ENCODE measurements at regions not wholly inside any gene's neighbourhood (a gene's known extent, or its start where the extent isn't known, plus 50 kb on each side); places are given as distances from the start of the nearest gene placed in this dataset.

- no peak for DNase-seq
These were observed 182.4 kb upstream of the CCND2 start for GRCh38 chr12:4091016-4091743.

DNA sequence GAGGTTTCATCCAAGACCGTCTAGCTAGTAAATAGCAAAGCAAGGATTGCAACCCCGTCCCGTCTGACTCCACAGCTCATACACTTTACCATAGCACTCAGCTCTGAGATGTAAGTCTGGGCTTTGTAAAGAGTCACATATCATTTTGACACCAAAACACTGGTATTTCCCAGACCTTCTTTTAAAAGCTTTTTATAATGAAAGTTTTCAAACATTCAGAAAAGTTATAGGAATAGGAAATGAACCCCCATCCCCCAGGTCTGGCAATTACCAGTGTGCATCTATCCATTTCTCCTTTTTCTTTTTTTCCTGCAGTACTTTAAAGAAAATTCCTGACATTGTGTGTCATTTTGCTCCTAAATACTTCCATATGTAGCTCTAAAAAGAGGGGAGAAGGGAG, 183.6 kb upstream of the CCND2 start:
- no peak for DNase-seq

- DNase-seq: no peak
These were observed 184.4 kb upstream of the CCND2 start for GRCh38 chr12:4089121-4089606.

GRCh38 chr12:4088451-4088850, 185.1 kb upstream of the CCND2 start:
- no peak for DNase-seq

DNA sequence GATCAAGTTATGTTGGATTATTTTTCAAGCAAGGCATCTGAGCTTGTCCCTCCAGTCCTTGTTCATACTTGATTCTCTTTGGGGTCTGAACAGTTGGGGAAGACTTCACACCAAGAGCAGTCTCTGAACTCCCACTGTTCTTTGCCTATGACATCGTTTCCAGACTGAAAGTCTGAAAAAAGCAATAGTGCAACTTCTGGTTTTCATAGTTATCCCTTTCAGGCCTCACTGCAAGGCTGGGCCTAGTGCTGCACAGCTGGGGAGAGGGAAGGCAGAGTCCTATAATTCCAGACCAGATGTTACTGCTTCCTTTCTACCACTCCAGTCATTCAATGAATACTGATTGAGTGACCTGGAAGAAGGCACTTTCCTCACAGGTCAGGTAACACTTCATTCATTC, 187.1 kb upstream of the CCND2 start:
- DNase-seq: no peak

DNA sequence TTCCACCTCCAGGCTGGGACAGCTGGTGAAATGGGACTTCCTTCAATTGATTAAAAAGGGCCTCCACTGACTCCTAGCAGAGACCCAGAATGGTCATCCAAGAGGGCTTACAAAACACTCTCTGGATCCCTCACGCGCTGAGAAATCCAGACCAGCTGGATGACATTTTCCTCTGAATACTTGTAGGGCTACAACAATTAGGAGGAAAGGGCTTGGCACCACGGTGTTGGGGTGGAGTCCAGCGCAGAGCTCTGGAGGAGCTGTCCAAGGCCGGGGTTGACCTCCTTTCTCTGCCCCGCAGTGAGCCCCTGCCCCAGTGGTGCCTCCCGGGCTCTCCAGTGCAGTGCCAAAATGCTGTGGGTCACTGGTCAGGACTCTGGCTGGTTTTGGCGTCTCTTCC, 189.0 kb upstream of the CCND2 start:
- DNase-seq: no peak

DNA sequence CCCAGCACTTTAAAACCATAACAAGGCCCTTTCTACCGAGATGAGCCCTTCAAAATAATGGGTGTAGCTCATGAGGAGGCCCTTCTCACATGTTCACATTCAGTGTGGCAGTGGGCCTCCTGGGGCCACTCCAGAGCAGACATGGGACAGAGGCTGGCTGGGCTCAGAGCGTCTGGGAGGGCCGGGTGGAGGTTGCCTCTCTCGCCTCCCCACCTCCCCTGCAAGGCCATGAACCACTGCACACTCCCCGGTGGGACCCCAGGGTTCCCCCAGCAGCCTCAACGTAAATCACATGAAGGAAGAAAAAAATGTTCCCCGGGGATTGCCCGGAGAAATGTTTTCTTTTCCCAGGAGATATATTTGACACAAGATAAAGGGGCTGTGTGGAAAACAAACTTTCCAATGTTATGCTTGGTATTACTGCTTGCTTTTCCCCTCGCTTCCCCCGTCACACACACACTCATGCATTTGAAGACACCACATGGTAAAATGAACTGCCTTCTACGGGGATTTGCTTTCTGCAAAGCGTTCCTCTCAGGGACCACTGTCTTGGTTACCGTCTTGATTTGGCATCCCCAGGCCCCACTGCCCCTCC, 190.7 kb upstream of the CCND2 start:
- no peak for DNase-seq

GRCh38 chr12:4080213-4080612, 193.3 kb upstream of the CCND2 start:
- no peak for DNase-seq

DNA sequence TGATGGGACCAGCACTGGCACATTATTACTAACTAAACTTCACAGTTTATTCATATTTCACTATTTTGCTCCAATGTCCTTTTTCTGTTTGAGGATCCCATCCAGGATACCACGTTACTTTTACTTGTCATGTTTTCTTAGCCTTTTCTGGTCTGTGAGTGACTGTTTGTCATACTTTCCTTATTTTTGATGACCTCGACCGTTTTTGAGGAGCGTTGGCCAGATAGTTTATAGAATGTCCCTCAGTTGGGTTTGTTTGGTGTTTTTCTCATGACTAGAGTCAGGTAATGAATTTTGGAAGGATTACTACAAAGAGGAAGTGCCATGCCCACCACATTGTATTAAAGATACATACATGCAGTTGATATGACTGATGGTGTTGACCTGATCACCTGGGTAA, 199.4 kb upstream of the CCND2 start:
- no peak for DNase-seq

DNA sequence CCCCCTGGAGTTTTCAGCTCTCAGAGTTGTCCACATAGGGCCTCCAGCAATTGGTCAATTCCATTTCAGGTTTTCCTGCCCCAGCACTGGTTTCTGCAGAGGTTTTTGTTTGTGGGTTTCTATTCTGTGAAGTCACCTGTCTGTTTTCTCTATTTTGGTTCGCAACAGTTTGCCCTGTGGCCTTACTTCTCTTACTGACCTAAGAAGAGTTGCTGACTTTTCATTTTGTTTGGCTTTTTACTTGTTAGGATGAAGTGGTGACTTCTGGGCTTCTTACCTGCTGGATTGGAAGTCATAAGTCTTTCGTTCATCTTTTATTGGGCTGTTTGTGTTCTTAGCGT, 196.4 kb upstream of the PARP11 start:
- no peak for DNase-seq

- no peak for DNase-seq
These were observed 195.9 kb upstream of the PARP11 start for GRCh38 chr12:4068981-4069669.

GRCh38 chr12:4064008-4064407, 190.8 kb upstream of the PARP11 start:
- no peak for DNase-seq

DNA sequence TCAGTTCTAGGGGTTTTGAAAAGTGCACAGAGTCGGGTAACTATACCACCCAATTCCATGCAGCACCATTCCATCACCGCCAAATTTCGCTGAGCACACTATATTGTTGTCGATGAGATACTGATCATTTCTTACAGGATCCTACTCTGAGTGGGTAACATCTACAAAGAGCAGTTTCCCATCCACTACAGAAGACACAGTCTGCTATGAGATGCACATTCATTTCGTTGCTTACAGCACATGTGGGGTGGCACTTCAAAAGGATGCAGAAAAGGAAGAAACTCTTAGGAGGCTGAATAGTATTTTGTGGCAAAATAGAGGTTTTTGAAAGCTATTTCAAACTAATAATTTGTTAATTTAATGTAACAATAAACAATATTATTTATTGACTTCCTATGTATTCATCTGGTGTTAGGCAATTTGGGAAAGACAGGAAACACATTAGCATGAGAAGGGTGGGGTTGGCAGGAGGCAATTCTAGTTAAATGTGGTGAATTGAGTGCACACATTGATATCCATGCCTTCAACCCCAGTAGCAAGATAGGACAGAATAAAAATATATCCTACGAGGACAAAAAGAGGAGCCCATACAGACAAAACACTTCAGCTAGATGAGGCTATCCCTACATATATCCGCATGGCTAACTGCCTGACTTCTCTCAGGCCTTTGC, 186.8 kb upstream of the PARP11 start:
- DNase-seq: no peak

GRCh38 chr12:4056910-4057845, 184.0 kb upstream of the PARP11 start:
- DNase-seq: no peak

DNA sequence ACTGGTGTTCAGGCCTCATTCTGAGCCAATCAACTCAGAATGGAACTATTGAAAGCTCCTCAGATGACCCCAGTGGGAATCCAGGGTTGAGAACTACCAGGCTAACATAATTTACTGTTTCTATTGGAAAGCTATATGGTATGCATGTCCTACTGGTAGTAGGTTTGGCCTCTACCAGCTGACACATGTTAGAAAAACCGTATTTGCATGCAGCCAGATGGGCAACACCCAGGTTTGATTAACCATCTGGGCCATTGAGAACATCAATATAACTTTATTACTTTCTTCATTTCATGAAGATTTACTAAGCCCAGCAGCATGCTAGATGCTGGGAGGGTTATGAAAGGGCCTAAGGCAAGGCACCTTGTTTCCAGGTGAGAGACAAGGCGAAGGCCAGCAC, 181.4 kb upstream of the PARP11 start:
- DNase-seq: no peak

DNA sequence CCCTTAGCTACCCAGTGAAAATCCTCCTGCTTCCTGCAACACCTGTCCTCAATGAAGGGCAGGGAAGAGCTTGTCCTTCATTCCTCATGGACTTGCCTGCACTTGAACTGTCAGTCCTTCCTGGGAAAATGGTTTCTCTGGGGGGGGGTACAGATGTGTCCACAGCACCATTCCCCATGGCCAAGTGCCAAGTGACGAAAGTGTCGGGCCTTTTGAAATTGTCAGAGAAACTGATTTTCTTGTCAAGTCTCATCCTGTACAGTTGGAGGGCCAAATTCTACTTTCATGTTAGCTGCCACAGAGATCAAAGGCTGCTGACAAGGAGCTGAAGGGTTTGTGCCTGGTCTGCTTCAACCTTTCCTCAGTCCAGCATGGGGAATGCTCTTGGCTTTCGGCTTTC, 179.5 kb upstream of the PARP11 start:
- DNase-seq: no peak

DNA sequence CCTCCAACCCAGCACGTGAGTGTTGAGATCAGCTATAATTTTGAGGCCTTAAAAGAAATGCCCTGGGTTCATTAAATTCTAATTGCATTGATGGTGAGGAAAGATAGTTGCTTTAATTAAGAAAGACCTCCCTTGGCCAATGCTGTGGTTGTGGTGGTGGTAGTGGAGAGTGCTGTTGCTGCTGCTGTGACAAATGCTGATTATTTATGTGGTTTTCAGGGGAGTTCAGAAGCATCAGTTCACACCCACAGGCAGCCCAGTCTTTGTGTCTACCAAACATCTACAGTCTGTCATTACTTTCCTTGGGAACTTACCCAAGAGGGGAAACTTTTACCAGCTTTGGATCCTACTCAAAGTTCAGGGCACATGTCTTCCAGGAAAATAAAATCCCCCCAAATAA, 178.4 kb upstream of the PARP11 start:
- DNase-seq: no peak

DNA sequence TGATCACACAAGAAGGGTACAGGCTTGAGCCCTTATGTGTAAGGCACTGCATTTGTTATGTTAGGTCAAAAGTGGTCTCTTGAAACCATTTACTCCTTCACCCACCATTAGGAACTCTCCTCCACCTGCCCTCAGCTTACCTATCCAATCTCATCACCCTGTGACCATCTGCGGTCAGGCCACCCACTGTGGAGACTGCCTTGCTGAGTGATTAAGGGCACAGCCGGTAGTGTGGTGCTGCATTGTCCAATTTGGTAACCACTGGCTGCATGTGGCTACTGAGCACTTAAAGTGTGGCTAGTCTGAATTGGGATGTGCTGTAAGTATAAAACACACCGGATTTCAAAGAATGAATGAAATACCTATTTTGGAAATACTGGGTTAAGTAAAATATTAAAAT, 177.1 kb upstream of the PARP11 start:
- no peak for DNase-seq

DNA sequence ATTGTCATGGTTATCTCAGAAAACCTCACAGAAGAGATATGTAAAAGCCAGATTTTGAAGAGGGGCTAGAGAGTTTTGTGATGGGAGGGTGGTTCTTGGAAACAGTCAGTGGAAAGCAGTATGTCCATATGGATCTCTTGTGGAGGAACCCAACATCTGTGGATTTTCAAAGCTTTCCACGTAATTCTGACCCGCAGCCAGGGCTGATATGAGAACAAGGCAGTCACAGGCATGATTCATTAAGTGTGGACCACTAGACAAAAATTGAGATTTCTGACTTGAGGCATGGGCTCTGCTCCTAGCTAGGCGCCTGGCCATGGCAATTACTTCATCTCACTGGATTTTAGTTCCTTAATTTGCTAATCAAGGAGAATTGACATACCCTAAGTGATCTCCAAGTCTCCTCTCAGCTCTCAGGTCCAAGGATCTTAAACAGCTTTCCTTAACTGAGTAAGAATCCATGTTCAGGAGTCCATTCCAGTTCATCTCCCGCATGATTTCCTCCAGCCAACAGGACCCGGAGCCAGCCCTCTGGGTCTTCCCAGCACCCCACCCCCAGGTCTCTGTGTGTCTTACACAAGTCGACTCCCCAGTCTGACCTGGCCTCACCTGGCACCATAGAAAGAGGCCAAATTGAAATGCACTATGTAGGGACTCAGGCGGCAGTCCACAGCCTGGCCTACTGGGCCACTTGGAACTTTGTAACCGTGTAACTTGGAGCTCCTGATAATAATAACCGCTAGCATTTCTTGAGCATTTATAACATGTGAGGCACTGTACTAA, 176.3 kb upstream of the PARP11 start:
- no peak for DNase-seq

GRCh38 chr12:4047421-4047820, 174.2 kb upstream of the PARP11 start:
- no peak for DNase-seq

DNA sequence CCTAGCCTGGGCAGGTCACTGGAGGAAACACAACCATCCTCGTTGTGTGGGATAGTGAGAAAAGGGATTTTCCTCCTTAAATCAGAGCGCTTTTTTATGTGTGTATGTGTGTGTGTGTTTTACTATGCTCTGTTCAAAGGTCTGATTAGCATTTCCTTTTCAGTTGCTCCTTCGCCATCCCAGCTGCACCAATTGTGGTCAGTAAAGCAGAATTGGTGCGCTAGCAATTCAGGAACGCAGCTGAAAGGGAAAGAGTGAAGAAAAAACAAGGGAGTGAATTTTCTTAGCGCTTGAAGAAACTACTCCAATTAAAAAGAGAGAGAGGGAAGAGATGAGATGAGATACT, 173.3 kb upstream of the PARP11 start:
- DNase-seq: no peak
